Activated CD4-positive, CD25-positive, alpha-beta regulatory T cell treated with anti-CD3 and anti-CD28 coated beads, Interleukin-2, amount 50 U/mL, for 72 hours (primary cell): ENCODE measurements at regions not wholly inside any gene's neighbourhood (a gene's known extent, or its start where the extent isn't known, plus 50 kb on each side); places are given as distances from the start of the nearest gene placed in this dataset.
"Not testable (repeated sequence)": the region's sequence is repeated elsewhere in the genome, so short reads cannot be mapped to it uniquely, and the experiment has no call there.

Experiments used
- DNase-seq: peaks from one replicate; pipeline ENCODE4 v3.0.0; 2021

DNA sequence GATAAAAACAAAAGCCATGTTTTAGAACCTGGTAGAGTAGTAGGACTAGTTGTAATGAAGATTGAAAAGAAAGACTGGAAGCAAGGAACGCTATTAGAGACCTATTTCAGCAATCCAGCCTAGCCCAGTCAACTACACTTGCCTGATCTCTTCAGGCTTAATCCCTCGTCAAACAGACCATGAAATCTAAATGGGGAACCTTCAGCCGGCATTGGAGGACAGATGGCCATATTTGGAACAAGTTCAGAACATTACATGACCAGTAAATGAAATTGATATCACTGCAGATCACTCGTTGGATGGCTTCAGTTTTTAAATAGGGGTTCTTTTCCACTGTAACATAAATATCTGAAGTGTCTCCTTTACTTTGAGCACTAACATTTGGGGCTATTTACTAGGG, 84.8 kb upstream of the WDR44 start:
- DNase-seq, result no peak

GRCh38 chrX:118271775-118272174, 74.1 kb upstream of the WDR44 start:
- DNase-seq, result no peak

DNA sequence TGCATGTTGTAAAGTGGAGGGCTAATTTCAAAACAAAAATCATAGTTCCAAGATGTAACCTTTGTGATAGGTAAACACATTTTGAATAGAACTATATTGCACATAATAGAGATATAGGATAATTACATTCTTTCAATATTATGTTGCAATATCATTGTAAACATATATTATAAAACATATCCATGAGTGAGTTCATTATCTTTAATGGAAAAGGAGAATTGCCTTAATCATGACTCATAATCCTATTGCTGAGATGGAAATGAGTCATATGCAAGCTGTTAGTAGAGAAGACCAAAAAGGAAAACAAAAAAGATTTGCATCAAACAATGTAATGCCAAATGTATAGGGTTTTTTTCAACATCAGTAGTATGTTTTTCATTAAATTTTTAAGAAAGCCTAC, 73.7 kb upstream of the WDR44 start:
- DNase-seq, result no peak

- no peak for DNase-seq
Measured at GRCh38 chrX:118286066-118286762, 59.7 kb upstream of the WDR44 start.

GRCh38 chrX:118295818-118296217, 50.1 kb upstream of the WDR44 start:
- not testable (repeated sequence) for DNase-seq
